Cardiac septum (tissue), 1 donor: ENCODE measurements at regions not wholly inside any gene's neighbourhood (a gene's known extent, or its start where the extent isn't known, plus 50 kb on each side); places are given as distances from the start of the nearest gene placed in this dataset. TPM values are rescaled to one million over a fixed set of nuclear protein-coding genes. Genes with fewer than 3 reads are reported as not detected.

ENCODE experiments used
- DNase-seq: peaks from one replicate; pipeline ENCODE4 v3.0.0-alpha.2; 2020; ENCODE audit warnings: low spot score
- intact Hi-C: fragments of 100-400 bp; cut with DNase I; formaldehyde crosslinking; loops from one replicate; pipeline ENCODE4 v1.14.0; 2022
- microRNA-seq: library from miRNA; unstranded; fragments of <30 nt; microRNA quantifications from one replicate; pipeline ENCODE4 v1.2.0, GENCODE V29; 2020
- donor health status: DM: no; HTN: no; CAD: no.

DNA sequence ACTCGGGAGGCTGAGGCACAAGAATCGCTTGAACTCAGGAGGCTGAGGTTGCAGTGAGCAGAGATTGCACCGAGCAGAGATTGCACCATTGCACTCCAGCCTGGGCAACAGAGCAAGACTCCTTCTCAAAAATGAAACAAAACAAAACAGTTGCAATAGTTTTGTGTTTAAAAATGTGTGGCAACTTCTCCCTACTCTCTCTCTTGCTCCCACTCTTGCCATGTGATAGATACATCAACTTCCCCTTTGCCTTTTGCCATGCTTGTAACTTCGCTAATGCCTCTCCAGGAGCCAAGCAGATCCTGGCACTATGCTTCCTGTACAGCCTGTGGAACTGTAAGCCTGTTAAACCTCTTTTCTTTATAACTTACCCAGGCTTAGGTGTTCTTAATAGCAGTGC lies 52.5 kb upstream of the INTU start:
- intact Hi-C loops, result no loop called here
- no peak for DNase-seq

DNA sequence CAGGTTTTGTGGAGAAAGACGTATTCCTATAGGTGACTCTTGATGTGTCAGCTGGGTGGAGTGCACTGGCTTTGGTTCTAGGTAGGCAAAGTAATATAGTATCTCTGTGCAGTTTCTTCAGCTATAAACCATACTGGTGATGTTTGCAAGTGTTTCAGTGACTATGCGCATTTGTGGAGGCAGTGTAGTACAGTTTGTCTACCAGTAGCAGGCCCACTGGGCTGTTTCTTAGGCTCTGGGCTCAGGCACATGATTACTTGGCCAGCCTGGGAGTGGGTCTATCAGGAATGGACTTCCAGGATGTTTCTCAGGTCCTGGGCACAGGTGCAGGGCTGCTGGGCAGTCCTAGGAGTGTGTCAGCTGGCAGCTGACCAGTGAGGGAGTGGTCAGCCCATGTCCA lies 51.9 kb upstream of the INTU start:
- no peak for DNase-seq
- intact Hi-C loops, result no loop called here

Small RNA genes in the stretch of these regions (microRNA-seq; reads per million reads assigned to microRNA genes)
- gene MIR2054, result not detected
